Fibroblast of lung (primary cell): ENCODE measurements at regions not wholly inside any gene's neighbourhood (a gene's known extent, or its start where the extent isn't known, plus 50 kb on each side); places are given as distances from the start of the nearest gene placed in this dataset.

Experiments
- CTCF ChIP-seq, 2 donors: IDR thresholded peaks in 1 of 2; conservative IDR thresholded peaks in 1 of 2; 1 replicate in 1 of 2; 2 replicates in 1 of 2; pipeline ENCODE4 v1.5.1; 2011 to 2012; ENCODE audit warnings: low read length in 2 of 2, control low read depth in 1 of 2, inconsistent platforms in 1 of 2, low read depth in 1 of 2, mild to moderate bottlenecking in 1 of 2
- EZH2 ChIP-seq: IDR thresholded peaks from 2 replicates; pipeline ENCODE4 v1.5.1; 2012; ENCODE audit warnings: low read length, control low read depth, mild to moderate bottlenecking; ENCODE audit errors: missing control alignments

DNA sequence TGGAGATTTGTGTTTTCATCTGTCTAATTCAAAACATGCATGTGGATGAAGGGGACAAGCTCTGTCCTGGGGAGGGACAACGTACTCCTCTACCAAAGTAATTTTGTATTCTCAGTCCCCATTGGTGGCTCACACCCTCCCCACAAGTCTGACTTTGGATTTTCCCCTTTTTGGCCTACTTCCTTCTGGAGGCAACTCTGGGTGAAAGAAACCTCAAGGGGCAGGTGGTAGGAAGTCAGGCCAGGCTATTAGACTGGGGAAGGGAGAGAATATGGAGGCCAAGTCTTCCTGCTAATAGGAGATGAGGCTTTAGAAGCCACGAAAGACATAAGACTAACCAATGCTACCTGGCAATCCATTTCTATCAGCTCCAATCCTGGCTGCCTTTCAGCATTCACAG lies 124.9 kb upstream of the RASGRP1 start:
- TF ChIP-seq CTCF (conservative IDR thresholded peaks at IDR 0.05 in 1 of 2, IDR thresholded peaks at IDR 0.05 in 1 of 2; ENCODE audit: low read depth in 1 of 2, low read length in 2 of 2): no peak
- no peak for TF ChIP-seq EZH2
